ENCODE measurements at regions not wholly inside any gene's neighbourhood (a gene's known extent, or its start where the extent isn't known, plus 50 kb on each side); places are given as distances from the start of the nearest gene placed in this dataset.

DNA sequence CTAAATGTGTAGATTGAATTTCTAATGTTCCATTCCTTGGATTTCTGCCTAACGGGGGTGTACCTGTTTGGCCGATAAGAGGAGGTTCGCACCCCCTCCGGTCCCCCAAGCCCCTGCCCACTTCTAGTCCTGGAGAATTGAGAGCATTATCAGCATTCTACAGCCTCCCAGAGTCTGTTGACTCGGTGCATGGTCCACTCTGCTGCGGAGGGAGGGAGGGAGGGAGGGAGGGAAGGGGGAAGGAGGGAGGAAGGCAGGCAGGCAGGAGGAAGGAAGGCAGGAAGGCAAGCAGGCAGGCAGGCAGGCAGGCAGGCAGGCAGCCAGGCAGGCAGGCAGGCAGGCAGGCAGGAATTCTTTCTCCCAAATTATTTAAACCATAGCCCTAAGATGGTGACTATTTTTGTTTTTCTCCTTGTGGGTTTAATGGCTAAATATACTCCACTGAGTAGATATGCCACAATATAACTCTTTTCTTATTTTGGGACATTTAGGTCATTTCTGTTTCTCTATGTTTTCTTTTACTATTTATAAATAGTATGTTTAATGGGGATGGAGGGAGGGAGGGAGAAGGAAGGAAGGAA lies 69.5 kb upstream of the CHST15 start:
- DNase-seq (ENCODE audit: low read depth, low spot score) = no peak
- H3K4me3 ChIP-seq (ENCODE audit: low read depth, low read length) = no peak overlapping the region
- TF ChIP-seq, protein P1, sequence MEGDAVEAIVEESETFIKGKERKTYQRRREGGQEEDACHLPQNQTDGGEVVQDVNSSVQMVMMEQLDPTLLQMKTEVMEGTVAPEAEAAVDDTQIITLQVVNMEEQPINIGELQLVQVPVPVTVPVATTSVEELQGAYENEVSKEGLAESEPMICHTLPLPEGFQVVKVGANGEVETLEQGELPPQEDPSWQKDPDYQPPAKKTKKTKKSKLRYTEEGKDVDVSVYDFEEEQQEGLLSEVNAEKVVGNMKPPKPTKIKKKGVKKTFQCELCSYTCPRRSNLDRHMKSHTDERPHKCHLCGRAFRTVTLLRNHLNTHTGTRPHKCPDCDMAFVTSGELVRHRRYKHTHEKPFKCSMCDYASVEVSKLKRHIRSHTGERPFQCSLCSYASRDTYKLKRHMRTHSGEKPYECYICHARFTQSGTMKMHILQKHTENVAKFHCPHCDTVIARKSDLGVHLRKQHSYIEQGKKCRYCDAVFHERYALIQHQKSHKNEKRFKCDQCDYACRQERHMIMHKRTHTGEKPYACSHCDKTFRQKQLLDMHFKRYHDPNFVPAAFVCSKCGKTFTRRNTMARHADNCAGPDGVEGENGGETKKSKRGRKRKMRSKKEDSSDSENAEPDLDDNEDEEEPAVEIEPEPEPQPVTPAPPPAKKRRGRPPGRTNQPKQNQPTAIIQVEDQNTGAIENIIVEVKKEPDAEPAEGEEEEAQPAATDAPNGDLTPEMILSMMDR (IDR thresholded peaks at IDR 0.05; ENCODE audit: low read depth, low read length) = no peak
- in situ Hi-C loops (cut with HindIII; ENCODE audit: low sequenced_read_pairs) = no loop called here

DNA sequence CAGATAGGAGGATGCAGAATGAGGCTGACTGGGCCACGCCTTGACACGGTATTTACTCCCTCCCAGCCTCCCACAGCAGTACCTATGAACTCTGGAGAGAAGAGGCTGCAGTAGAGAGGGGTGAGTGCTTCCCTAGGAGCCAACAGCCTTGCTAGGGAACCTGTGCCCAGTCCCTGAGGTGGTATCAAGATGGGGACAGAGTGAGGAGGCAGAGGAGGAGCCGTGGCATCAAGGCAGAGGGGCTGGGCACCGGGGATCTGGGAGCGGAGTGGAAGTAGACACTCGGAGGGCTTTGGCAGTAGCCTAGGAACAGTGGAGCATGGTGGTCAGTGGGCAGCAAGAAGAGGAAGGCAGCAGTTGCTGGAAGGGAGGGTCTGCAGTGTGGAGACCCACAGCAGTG lies 68.7 kb upstream of the CHST15 start:
- in situ Hi-C loops (cut with HindIII; ENCODE audit: low sequenced_read_pairs) = no loop called here
- H3K4me3 ChIP-seq (ENCODE audit: low read depth, low read length) = no peak overlapping the region
- DNase-seq (ENCODE audit: low read depth, low spot score) = no peak
- TF ChIP-seq, protein P1 (IDR thresholded peaks at IDR 0.05; ENCODE audit: low read depth, low read length) = no peak

DNA sequence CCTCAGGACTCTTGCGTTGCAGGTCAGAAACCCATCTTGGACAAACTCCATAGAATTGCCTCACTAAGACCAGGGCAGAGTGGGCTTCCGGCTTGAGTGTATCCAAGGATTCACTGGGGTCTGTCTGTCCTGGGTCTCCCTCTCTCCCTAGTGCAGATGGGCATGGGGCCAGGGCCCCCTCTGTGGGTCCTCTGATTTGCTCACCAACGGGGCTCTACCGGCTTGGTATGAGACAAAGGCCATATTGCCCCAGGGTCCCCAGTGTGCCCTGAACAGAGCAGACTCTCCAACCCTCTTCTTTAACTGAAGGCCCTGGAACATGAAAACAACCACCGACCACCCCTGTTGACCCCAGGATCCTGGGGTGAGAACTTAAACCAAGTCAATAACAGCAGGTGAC lies 68.2 kb upstream of the CHST15 start:
- TF ChIP-seq, protein P1 (IDR thresholded peaks at IDR 0.05; ENCODE audit: low read depth, low read length) = no peak
- no peak overlapping the region for H3K4me3 ChIP-seq (ENCODE audit: low read depth, low read length)
- no peak for DNase-seq (ENCODE audit: low read depth, low spot score)
- in situ Hi-C loops (cut with HindIII; ENCODE audit: low sequenced_read_pairs) = no loop called here

DNA sequence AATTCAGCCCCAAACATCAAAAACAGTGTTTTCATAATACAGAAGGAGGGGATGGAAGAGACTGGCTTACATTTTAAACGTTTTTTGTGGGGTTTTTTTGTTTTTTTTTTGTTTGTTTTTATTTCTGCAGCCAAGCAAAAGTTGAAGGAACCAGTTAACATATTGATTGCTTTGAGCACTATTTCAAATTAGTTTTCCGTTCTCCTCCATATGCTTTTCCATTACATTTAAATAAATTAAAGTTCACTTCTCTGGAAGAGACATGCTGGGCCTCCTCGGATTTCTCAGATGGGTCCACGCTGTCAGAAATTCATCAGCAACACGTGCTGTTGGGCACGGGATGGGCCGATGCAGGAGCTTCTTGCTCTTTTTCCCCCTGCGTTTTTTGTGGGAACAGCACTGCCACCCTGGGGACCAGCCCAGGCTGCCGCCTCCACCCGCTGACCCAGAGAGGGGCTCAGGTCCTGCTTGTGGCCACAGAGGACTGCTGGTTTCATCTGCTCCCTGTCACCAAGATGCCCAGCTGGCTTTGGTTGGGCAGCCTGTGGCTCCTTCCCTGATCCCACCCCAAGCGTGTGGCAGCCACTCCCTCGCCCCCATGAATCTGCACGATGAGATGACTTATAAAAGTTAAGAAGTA lies 67.7 kb upstream of the CHST15 start:
- TF ChIP-seq, protein P1 (IDR thresholded peaks at IDR 0.05; ENCODE audit: low read depth, low read length) = no peak
- in situ Hi-C loops (cut with HindIII; ENCODE audit: low sequenced_read_pairs) = no loop called here
- H3K4me3 ChIP-seq (ENCODE audit: low read depth, low read length) = no peak overlapping the region
- no peak for DNase-seq (ENCODE audit: low read depth, low spot score)

DNA sequence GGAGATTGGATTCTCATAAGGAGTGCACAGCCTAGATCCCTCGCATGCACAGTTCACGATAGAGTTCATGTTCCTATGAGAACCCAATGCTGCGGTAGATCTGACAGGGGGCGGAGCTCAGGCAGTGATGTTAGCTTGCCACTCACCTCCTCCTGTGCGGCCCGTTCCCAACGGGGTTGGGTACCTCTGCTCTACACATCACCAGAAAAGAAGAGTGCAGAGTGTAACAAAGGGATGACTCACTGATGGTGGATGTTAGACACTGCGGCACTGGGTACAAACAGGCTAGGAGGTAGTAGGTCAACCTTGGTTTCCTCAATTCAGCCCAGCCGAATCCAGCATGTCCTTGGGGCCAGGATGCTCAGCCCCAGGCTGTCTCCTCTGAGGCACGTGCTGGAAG lies 66.8 kb upstream of the CHST15 start:
- in situ Hi-C loops (cut with HindIII; ENCODE audit: low sequenced_read_pairs) = no loop called here
- DNase-seq (ENCODE audit: low read depth, low spot score) = no peak
- no peak overlapping the region for H3K4me3 ChIP-seq (ENCODE audit: low read depth, low read length)
- TF ChIP-seq, protein P1 (IDR thresholded peaks at IDR 0.05; ENCODE audit: low read depth, low read length) = no peak

DNA sequence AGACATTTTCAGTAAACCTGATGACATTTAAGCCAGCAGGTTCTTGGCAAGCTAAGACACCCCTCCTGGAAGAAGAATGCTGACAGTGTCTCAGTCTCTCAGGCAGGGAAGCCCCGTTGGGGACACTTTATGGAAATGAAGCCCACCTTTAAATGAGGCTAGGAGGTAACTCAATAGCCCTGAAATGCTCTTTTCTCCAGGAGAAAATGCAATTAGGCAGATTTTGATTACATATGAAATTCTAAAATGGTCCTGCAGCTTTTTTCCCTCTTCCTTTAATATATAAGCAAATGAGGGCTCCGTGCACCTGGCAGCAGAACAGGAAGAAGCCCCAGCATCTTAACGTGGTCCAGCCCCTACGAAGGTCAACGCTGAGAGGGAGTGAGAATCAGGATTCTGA lies 65.8 kb upstream of the CHST15 start:
- H3K4me3 ChIP-seq (ENCODE audit: low read depth, low read length) = no peak overlapping the region
- DNase-seq (ENCODE audit: low read depth, low spot score) = no peak
- in situ Hi-C loops (cut with HindIII; ENCODE audit: low sequenced_read_pairs) = no loop called here
- TF ChIP-seq, protein P1 (IDR thresholded peaks at IDR 0.05; ENCODE audit: low read depth, low read length) = no peak

All from astrocyte of the spinal cord (primary cell).